ENCODE measurements at regions not wholly inside any gene's neighbourhood (a gene's known extent, or its start where the extent isn't known, plus 50 kb on each side); places are given as distances from the start of the nearest gene placed in this dataset.

GRCh38 chr14:55749946-55750345 lies 169.9 kb downstream of the KTN1 start:
- intact Hi-C loops (cut with DNase I): no loop called here
- H3K9me3 ChIP-seq: no peaks in the 10 kb centered on the region
- H3K27ac ChIP-seq: no peak overlapping the region
- no peaks in the 10 kb centered on the region for H3K4me1 ChIP-seq
- no peak for DNase-seq
- H3K4me3 ChIP-seq: no peak overlapping the region
- H3K9ac ChIP-seq (ENCODE audit: low read depth in 2 of 2, low read length in 2 of 2): no peak overlapping the region
- no peaks in the 10 kb centered on the region for H3K36me3 ChIP-seq
- no peak for TF ChIP-seq CTCF (IDR thresholded peaks at IDR 0.05)
- H3K27me3 ChIP-seq: no peaks in the 10 kb centered on the region

GRCh38 chr14:55752580-55753390 lies 172.8 kb downstream of the KTN1 start:
- no peaks in the 10 kb centered on the region for H3K27me3 ChIP-seq
- H3K4me3 ChIP-seq: no peak overlapping the region
- no peak overlapping the region for H3K9ac ChIP-seq (ENCODE audit: low read depth in 2 of 2, low read length in 2 of 2)
- TF ChIP-seq CTCF (IDR thresholded peaks at IDR 0.05): no peak
- H3K4me1 ChIP-seq: no peaks in the 10 kb centered on the region
- no peaks in the 10 kb centered on the region for H3K36me3 ChIP-seq
- no peak for DNase-seq
- H3K27ac ChIP-seq: no peak overlapping the region
- no peaks in the 10 kb centered on the region for H3K9me3 ChIP-seq
- intact Hi-C loops (cut with DNase I): no loop called here

GRCh38 chr14:55754471-55754870 lies 174.5 kb downstream of the KTN1 start:
- Histone ChIP-seq H3K9ac (ENCODE audit: low read depth in 2 of 2, low read length in 2 of 2) (no peak overlapping the region), H3K27ac (no peak overlapping the region), H3K27me3 (no peaks in the 10 kb centered on the region), H3K9me3 (no peaks in the 10 kb centered on the region), H3K4me1 (no peaks in the 10 kb centered on the region), H3K36me3 (no peaks in the 10 kb centered on the region), H3K4me3 (no peak overlapping the region)
- no peak for TF ChIP-seq CTCF (IDR thresholded peaks at IDR 0.05)
- DNase-seq: no peak
- intact Hi-C loops (cut with DNase I): no loop called here

- Histone ChIP-seq H3K4me3 (no peak overlapping the region), H3K27me3 (no peaks in the 10 kb centered on the region), H3K9me3 (no peaks in the 10 kb centered on the region), H3K27ac (no peak overlapping the region), H3K36me3 (no peaks in the 10 kb centered on the region), H3K4me1 (no peaks in the 10 kb centered on the region), H3K9ac (ENCODE audit: low read depth in 2 of 2, low read length in 2 of 2) (no peak overlapping the region)
- no peak for DNase-seq
- intact Hi-C loops (cut with DNase I): no loop called here
- TF ChIP-seq CTCF (IDR thresholded peaks at IDR 0.05): no peak
These were observed 174.9 kb downstream of the KTN1 start for GRCh38 chr14:55754871-55755270.

GRCh38 chr14:55756078-55756477 lies 176.1 kb downstream of the KTN1 start:
- H3K27ac ChIP-seq: no peak overlapping the region
- intact Hi-C loops (cut with DNase I): no loop called here
- H3K36me3 ChIP-seq: no peaks in the 10 kb centered on the region
- no peak overlapping the region for H3K9ac ChIP-seq (ENCODE audit: low read depth in 2 of 2, low read length in 2 of 2)
- no peak overlapping the region for H3K4me3 ChIP-seq
- DNase-seq: no peak
- H3K27me3 ChIP-seq: no peaks in the 10 kb centered on the region
- no peak for TF ChIP-seq CTCF (IDR thresholded peaks at IDR 0.05)
- no peaks in the 10 kb centered on the region for H3K4me1 ChIP-seq
- no peaks in the 10 kb centered on the region for H3K9me3 ChIP-seq

Data from colonic mucosa (tissue), 4 donors.